Activated CD8-positive, alpha-beta T cell treated with anti-CD3 and anti-CD28 coated beads for 36 hours (primary cell): ENCODE measurements at regions not wholly inside any gene's neighbourhood (a gene's known extent, or its start where the extent isn't known, plus 50 kb on each side); places are given as distances from the start of the nearest gene placed in this dataset.

Experiments used
- ATAC-seq: fragments of 200-7000 bp; cut with Tn5 transposase; one replicate; pipeline ENCODE4 v1.10.0; 2021; ENCODE audit warnings: mild to moderate bottlenecking, moderate library complexity
- CTCF ChIA-PET: fragments of 350-600 bp; sonication (Branson Sonifier 250); formaldehyde crosslinking; loops from one replicate; lab custom pipeline; 2021; ENCODE audit warnings: antibody characterized with exemption; lab: Charles Lee
- POLR2A ChIA-PET: fragments of 350-600 bp; sonication (Branson Sonifier 250); formaldehyde crosslinking; loops from one replicate; lab custom pipeline; 2021; ENCODE audit warnings: antibody characterized with exemption; lab: Charles Lee
- DNase-seq: peaks from one replicate; pipeline ENCODE4 v3.0.0-alpha.2; 2020
- H3K27ac Mint-ChIP-seq: one replicate; pipeline ENCODE4 v1.8.0; 2021; ENCODE audit warnings: mild to moderate bottlenecking, mixed read lengths
- H3K27me3 Mint-ChIP-seq: one replicate; pipeline ENCODE4 v1.8.0; 2021; ENCODE audit warnings: mixed read lengths
- H3K36me3 Mint-ChIP-seq: one replicate; pipeline ENCODE4 v1.8.0; 2021; ENCODE audit warnings: low read depth, mixed read lengths
- H3K4me1 Mint-ChIP-seq: one replicate; pipeline ENCODE4 v1.8.0; 2021; ENCODE audit warnings: low read depth, mixed read lengths
- H3K4me3 Mint-ChIP-seq: one replicate; pipeline ENCODE4 v1.8.0; 2021; ENCODE audit warnings: mild to moderate bottlenecking, moderate library complexity, mixed read lengths
- H3K9me3 Mint-ChIP-seq: one replicate; pipeline ENCODE4 v1.8.0; 2021; ENCODE audit warnings: mixed read lengths
- CTCF ChIP-seq: fragments of 200-600 bp; IDR thresholded peaks from one replicate; pipeline ENCODE4 v1.8.0; 2022; ENCODE audit warnings: antibody characterized with exemption, mild to moderate bottlenecking
- intact Hi-C: fragments of 100-400 bp; cut with micrococcal nuclease; formaldehyde crosslinking; loops from one replicate; pipeline ENCODE4 v1.10.0; 2022

DNA sequence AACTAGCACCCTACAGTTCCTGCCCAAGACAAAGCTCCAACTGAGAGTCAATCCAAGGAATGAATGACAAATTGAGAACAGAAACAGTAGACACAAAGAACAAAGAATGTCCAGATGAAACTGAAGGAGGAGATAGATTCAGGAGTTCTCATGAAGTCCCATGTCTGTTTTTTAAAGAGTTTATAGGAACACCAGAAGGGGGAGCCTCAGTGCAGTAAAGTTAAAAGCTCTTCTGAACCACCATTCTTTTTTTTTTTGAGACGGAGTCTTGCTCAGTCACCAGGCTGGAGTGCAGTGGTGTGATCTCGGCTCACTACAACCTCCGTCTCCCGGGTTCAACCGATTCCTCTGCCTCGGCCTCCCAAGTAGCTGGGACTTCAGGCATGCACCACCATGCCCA lies 323.6 kb downstream of the MRPL39 start:
- CTCF ChIA-PET, result interaction anchor here (0.7 to 2.3 kb wide), 12 partner anchors 11 to 172 kb away, joined by 3 to 21 read pairs (median 4); no protein-coding TSS in a partner anchor
- Mint-ChIP-seq H3K4me3 (no peak overlapping the region), H3K36me3 (no peaks in the 10 kb centered on the region), H3K9me3 (no peaks in the 10 kb centered on the region), H3K27ac (no peak overlapping the region), H3K27me3 (peaks cover 4% of the 10 kb centered on the region), H3K4me1 (no peaks in the 10 kb centered on the region)
- POLR2A ChIA-PET, result no interaction called here
- intact Hi-C loops, result loop anchor here (5.0 kb wide), 1 partner anchor 104 kb away; no protein-coding TSS in a partner anchor
- TF ChIP-seq CTCF, result peak; percentile 44
- no peak for DNase-seq
- peak; percentile 45 for ATAC-seq

GRCh38 chr21:25281134-25281533 lies 326.1 kb downstream of the MRPL39 start:
- DNase-seq (no peak), ATAC-seq (no peak)
- Mint-ChIP-seq H3K27ac (no peak overlapping the region), H3K9me3 (no peaks in the 10 kb centered on the region), H3K4me1 (no peaks in the 10 kb centered on the region), H3K27me3 (peaks cover 4% of the 10 kb centered on the region), H3K4me3 (no peak overlapping the region), H3K36me3 (no peaks in the 10 kb centered on the region)
- intact Hi-C loops, result loop anchor here (5.0 kb wide), 1 partner anchor 106 kb away; no protein-coding TSS in a partner anchor
- ChIA-PET CTCF (interaction anchor here (1.3 kb wide), 1 partner anchor 104 kb away, joined by 4 read pairs; no protein-coding TSS in a partner anchor), POLR2A (interaction anchor here (0.7 kb wide), 1 partner anchor 1427 kb away, joined by 3 read pairs; no protein-coding TSS in a partner anchor)
- no peak for TF ChIP-seq CTCF

DNA sequence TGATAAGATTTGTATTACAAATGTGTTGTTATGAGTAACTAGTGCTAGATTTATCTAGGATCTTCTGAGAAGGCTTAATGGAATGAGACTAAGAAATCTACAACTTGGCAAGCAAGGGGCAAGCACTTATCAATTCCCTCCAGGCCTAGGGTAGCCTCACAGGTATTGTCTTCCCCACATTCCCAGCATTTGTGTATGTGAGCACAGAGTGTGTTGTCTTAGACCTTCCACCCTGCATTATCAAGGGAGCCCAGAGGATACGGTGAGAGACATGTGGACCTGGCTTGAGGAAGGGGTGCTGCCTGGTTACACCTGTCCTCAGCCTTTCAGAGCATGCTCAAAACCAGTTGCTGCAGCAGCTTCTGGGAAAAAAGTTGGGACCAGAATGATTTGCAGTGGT lies 327.2 kb downstream of the MRPL39 start:
- Mint-ChIP-seq H3K9me3 (no peaks in the 10 kb centered on the region), H3K4me3 (no peak overlapping the region)

GRCh38 chr21:25273959-25274358 lies 333.3 kb downstream of the MRPL39 start:
- DNase-seq (no peak), ATAC-seq (no peak)
- no peak overlapping the region for H3K4me3 Mint-ChIP-seq
- POLR2A ChIA-PET, result no interaction called here
- CTCF ChIA-PET, result no interaction called here
- no peaks in the 10 kb centered on the region for H3K9me3 Mint-ChIP-seq
- no peak for TF ChIP-seq CTCF
- no peaks in the 10 kb centered on the region for H3K4me1 Mint-ChIP-seq
- no peaks in the 10 kb centered on the region for H3K36me3 Mint-ChIP-seq
- intact Hi-C loops, result no loop called here
- H3K27me3 Mint-ChIP-seq, result no peaks in the 10 kb centered on the region
- H3K27ac Mint-ChIP-seq, result no peak overlapping the region

More for the DNA sequence above, 327.2 kb downstream of the MRPL39 start:
- Mint-ChIP-seq H3K27ac (no peak overlapping the region), H3K27me3 (peaks cover 4% of the 10 kb centered on the region), H3K4me1 (no peaks in the 10 kb centered on the region), H3K36me3 (no peaks in the 10 kb centered on the region)
- CTCF ChIA-PET, result interaction anchor here (1.3 kb wide), 1 partner anchor 105 kb away, joined by 4 read pairs; no protein-coding TSS in a partner anchor
- TF ChIP-seq CTCF, result no peak
- POLR2A ChIA-PET, result no interaction called here
- ATAC-seq (no peak), DNase-seq (no peak)
- intact Hi-C loops, result loop anchor here (5.0 kb wide), 1 partner anchor 107 kb away; no protein-coding TSS in a partner anchor

DNA sequence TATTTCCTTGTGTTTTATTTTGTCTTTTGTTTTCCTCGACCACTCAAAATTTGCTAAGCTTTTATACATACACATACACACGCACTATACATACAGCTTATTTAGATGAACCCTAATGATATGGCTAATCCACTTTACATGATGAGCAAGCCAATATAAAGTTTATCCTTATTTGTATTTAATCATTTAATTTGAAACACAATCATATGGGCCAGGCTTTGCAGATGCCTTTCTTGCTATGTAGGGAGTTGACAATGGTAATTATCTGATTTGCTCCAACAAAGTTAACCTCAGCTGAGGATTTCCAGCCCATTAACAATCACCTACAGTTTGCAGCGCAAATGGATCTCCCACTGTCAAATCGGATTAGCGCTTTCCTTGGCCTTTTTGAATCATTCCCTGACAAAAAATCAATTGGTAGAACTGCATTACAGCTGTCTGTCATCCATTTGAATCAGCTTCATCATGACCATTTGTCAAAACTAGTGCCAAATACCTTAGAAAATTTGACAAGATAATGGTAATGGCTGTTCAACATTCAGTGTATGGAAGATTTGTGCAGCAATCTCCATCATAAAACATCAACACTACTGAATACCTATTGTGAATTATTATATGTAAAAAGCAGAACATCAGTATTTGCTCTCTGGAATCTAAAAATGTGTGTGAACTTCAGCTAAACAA lies 352.6 kb downstream of the MRPL39 start:
- no peak for TF ChIP-seq CTCF
- Mint-ChIP-seq H3K27ac (no peak overlapping the region), H3K4me1 (no peaks in the 10 kb centered on the region), H3K36me3 (no peaks in the 10 kb centered on the region), H3K4me3 (no peak overlapping the region), H3K9me3 (no peaks in the 10 kb centered on the region), H3K27me3 (no peaks in the 10 kb centered on the region)
- no peak for ATAC-seq
- intact Hi-C loops, result no loop called here
- POLR2A ChIA-PET, result no interaction called here
- CTCF ChIA-PET, result no interaction called here
- DNase-seq, result no peak
